GM12878 (cell line): ENCODE measurements at regions not wholly inside any gene's neighbourhood (a gene's known extent, or its start where the extent isn't known, plus 50 kb on each side); places are given as distances from the start of the nearest gene placed in this dataset.

ENCODE experiments used
- CTCF ChIP-seq, 3 experiments: IDR thresholded peaks in 2 of 3; conservative IDR thresholded peaks in 1 of 3; 2 replicates each; pipeline ENCODE4 v1.5.1; 2011; ENCODE audit warnings: low read depth in 3 of 3, low read length in 3 of 3, mild to moderate bottlenecking in 3 of 3, control low read depth in 2 of 3, moderate library complexity in 2 of 3, inconsistent platforms in 1 of 3, mixed read lengths in 1 of 3; ENCODE audit not compliant: control insufficient read depth in 2 of 3, insufficient read depth in 1 of 3; ENCODE audit errors: extremely low read depth in 1 of 3
- E4F1 ChIP-seq: fragments of 450-650 bp; IDR thresholded peaks from 2 replicates; pipeline ENCODE4 v1.6.1; 2018; ENCODE audit warnings: borderline replicate concordance, mild to moderate bottlenecking; ENCODE audit not compliant: partially characterized antibody
- JUND ChIP-seq: IDR thresholded peaks from 2 replicates; pipeline ENCODE4 v1.6.1; 2012; ENCODE audit warnings: low read depth, mild to moderate bottlenecking, low read length, improper control_type of control experiment, moderate library complexity
- MEF2A ChIP-seq: IDR thresholded peaks from 2 replicates; pipeline ENCODE4 v1.6.1; 2011; ENCODE audit warnings: low read depth, mild to moderate bottlenecking, low read length, moderate library complexity; ENCODE audit not compliant: insufficient read depth
- POLR2A ChIP-seq: IDR thresholded peaks from 2 replicates; pipeline ENCODE4 v1.6.1; 2011; ENCODE audit warnings: low read depth, mild to moderate bottlenecking, low read length
- POLR2AphosphoS5 ChIP-seq: IDR thresholded peaks from 2 replicates; pipeline ENCODE4 v1.6.1; 2011; ENCODE audit warnings: mild to moderate bottlenecking, low read length, inconsistent platforms
- TCF7 ChIP-seq: IDR thresholded peaks from 2 replicates; pipeline ENCODE4 v1.6.1; 2014; ENCODE audit warnings: antibody characterized with exemption, borderline replicate concordance

GRCh38 chr2:180763263-180763989 is 217.0 kb upstream of the UBE2E3 start:
- TF ChIP-seq E4F1 (no peak), MEF2A (no peak), JUND (no peak), CTCF (IDR thresholded peaks at IDR 0.05 in 2 of 3, conservative IDR thresholded peaks at IDR 0.05 in 1 of 3; ENCODE audit: control insufficient read depth in 2 of 3, extremely low read depth in 1 of 3, insufficient read depth in 1 of 3, low read depth in 3 of 3, low read length in 3 of 3) (no peak), POLR2A (no peak), TCF7 (no peak), POLR2AphosphoS5 (no peak)
